Activated naive CD4-positive, alpha-beta T cell treated with anti-CD3 and anti-CD28 coated beads, Interleukin-2, amount 50 U/mL, for 72 hours (primary cell): ENCODE measurements at regions not wholly inside any gene's neighbourhood (a gene's known extent, or its start where the extent isn't known, plus 50 kb on each side); places are given as distances from the start of the nearest gene placed in this dataset.

Experiments
- ATAC-seq, 2 donors: fragments of 150-1000 bp; cut with Tn5 transposase; 2 replicates each; pipeline ENCODE4 v1.10.0; 2021; ENCODE audit warnings: mild to moderate bottlenecking in 2 of 2, moderate library complexity in 2 of 2
- DNase-seq, 2 donors: peaks; one replicate each; pipeline ENCODE4 v3.0.0; 2021 to 2022; ENCODE audit warnings: low spot score in 2 of 2
- H3K27ac Mint-ChIP-seq, 2 donors: one replicate each; pipeline ENCODE4 v1.8.0; 2022; ENCODE audit warnings: mild to moderate bottlenecking in 2 of 2, mixed read lengths in 2 of 2
- H3K36me3 Mint-ChIP-seq, 2 donors: one replicate each; pipeline ENCODE4 v1.8.0; 2022; ENCODE audit warnings: mixed read lengths in 2 of 2
- H3K9me3 Mint-ChIP-seq, 2 donors: one replicate each; pipeline ENCODE4 v1.8.0; 2022; ENCODE audit warnings: mixed read lengths in 2 of 2

DNA sequence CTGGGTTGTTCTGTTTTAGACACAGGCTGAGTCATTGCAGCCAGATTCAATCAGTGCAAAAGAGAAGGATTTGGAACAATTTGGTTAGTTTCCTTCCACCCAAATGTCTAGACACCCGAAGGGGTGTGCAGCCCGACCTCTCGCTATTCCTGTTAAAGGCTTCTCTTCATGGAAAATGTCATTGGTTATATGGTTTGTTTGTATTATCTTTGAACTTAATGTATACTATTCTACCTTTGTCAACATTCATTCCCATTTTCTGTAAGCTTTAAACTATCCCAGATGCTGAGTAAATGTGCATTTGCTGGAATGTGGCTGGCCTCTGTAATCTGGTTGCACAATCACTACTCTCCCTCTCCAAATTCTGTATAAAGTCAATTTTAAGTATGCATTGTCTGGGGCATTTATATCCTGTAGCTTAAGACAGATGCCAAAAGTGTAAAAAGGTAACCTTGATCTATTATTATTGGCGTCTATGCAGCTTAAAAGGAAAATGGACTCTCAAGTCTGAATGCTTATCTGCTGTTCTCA, 80.4 kb upstream of the RND3 start:
- ATAC-seq (no peak), DNase-seq (no peak)
- no peak overlapping the region for H3K27ac Mint-ChIP-seq
- H3K36me3 Mint-ChIP-seq = no peaks in the 10 kb centered on the region
- peaks cover 8% of the 10 kb centered on the region in 2 donors for H3K9me3 Mint-ChIP-seq

DNA sequence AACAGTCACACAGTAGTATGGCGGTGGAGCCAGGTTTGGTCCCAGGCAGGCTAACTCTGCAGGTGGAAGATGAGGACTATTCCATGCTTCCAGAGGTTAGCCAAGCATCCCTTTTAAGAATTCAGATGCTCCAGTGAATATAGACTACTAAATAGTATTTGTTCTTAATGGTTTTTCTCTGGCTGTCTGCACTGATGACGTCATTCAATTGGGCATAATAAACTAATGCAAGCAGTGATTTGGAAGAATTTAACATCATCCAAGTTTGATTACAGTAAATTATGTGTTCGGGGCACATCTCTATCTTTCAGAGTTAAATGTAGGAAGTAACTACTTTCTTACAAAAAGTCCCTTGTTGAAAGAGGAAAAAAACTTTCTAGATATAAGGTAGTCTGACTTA, 78.8 kb upstream of the RND3 start:
- ATAC-seq (no peak), DNase-seq (no peak)
- H3K36me3 Mint-ChIP-seq = no peaks in the 10 kb centered on the region
- H3K9me3 Mint-ChIP-seq = peaks cover 3 to 8% of the 10 kb centered on the region in 2 donors
- H3K27ac Mint-ChIP-seq = no peak overlapping the region

- no peak overlapping the region for H3K27ac Mint-ChIP-seq
- no peaks in the 10 kb centered on the region for H3K36me3 Mint-ChIP-seq
- no peak for DNase-seq
- H3K9me3 Mint-ChIP-seq = peaks cover 3 to 14% of the 10 kb centered on the region in 2 donors
- no peak for ATAC-seq
These were observed 73.6 kb upstream of the RND3 start for GRCh38 chr2:150561076-150561475.

DNA sequence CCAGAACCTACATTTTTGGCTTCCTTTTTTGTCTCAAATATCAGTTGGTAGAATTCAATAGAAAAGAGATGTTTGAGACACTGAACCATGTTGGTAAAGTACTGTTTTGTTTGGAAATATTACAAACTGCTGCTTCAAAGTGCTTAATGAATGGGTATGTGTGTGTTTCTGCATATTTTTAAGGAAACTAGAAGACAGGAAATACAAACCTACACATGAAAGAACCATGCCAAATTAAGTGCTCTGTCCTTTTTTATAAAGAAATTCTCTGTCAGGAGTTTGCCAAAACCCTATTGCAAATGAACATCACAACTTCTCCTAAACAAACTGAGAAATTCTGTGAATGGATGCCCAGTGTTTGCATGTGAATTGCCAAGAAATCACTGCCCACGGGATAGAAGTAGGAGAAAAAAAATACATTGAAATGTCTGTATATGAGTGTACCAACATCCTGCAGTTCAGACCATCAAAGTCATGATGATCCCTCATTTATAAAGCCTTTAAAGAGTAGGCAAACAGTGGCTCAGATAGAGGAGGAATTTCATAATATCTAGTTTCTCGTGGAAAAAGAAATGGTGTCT, 69.6 kb upstream of the RND3 start:
- H3K9me3 Mint-ChIP-seq = peaks cover 0 to 7% of the 10 kb centered on the region in 2 donors
- ATAC-seq (no peak), DNase-seq (no peak)
- H3K36me3 Mint-ChIP-seq = no peaks in the 10 kb centered on the region
- H3K27ac Mint-ChIP-seq = no peak overlapping the region

- H3K9me3 Mint-ChIP-seq = peaks cover 0 to 7% of the 10 kb centered on the region in 2 donors
- no peaks in the 10 kb centered on the region for H3K36me3 Mint-ChIP-seq
- ATAC-seq (no peak), DNase-seq (no peak)
- no peak overlapping the region for H3K27ac Mint-ChIP-seq
These were observed 68.3 kb upstream of the RND3 start for GRCh38 chr2:150555611-150556356.

DNA sequence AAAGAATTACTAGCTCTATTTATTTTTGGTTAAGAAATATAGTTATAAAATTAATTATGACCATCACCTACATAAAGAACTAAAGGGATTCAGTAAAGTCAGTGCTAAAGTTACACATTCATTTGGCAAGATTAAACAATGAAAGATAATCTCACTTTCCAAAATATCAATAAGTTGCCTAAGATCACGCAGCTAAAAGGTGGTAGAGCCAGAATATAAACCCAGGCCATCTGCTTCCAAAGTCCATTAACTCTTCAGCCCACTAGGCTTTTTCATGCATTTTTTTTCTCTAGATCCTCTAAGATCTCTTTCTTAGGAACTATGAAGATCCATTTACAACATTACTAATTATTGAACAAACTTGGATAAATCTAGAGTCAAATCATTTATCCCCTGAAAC, 66.6 kb upstream of the RND3 start:
- Mint-ChIP-seq H3K27ac (no peak overlapping the region), H3K36me3 (no peaks in the 10 kb centered on the region), H3K9me3 (peaks cover 0 to 7% of the 10 kb centered on the region in 2 donors)
- ATAC-seq (no peak), DNase-seq (no peak)

- Mint-ChIP-seq H3K9me3 (no peaks in the 10 kb centered on the region), H3K27ac (no peak overlapping the region), H3K36me3 (no peaks in the 10 kb centered on the region)
- no peak for ATAC-seq
- DNase-seq = no peak
These were observed 64.8 kb upstream of the RND3 start for GRCh38 chr2:150552041-150552820.

- no peaks in the 10 kb centered on the region for H3K36me3 Mint-ChIP-seq
- ATAC-seq (no peak), DNase-seq (no peak)
- H3K27ac Mint-ChIP-seq = no peak overlapping the region
- no peaks in the 10 kb centered on the region for H3K9me3 Mint-ChIP-seq
These were observed 61.9 kb upstream of the RND3 start for GRCh38 chr2:150549381-150549780.

GRCh38 chr2:150548527-150548926, 61.1 kb upstream of the RND3 start:
- Mint-ChIP-seq H3K9me3 (no peaks in the 10 kb centered on the region), H3K27ac (no peak overlapping the region), H3K36me3 (no peaks in the 10 kb centered on the region)
- ATAC-seq (no peak), DNase-seq (no peak)

- H3K9me3 Mint-ChIP-seq = no peaks in the 10 kb centered on the region
- H3K36me3 Mint-ChIP-seq = no peaks in the 10 kb centered on the region
- H3K27ac Mint-ChIP-seq = no peak overlapping the region
- no peak for DNase-seq
- no peak for ATAC-seq
These were observed 58.4 kb upstream of the RND3 start for GRCh38 chr2:150545916-150546315.

- Mint-ChIP-seq H3K36me3 (no peaks in the 10 kb centered on the region), H3K27ac (no peak overlapping the region), H3K9me3 (no peaks in the 10 kb centered on the region)
- DNase-seq (no peak), ATAC-seq (no peak)
These were observed 57.3 kb upstream of the RND3 start for GRCh38 chr2:150544731-150545130.

DNA sequence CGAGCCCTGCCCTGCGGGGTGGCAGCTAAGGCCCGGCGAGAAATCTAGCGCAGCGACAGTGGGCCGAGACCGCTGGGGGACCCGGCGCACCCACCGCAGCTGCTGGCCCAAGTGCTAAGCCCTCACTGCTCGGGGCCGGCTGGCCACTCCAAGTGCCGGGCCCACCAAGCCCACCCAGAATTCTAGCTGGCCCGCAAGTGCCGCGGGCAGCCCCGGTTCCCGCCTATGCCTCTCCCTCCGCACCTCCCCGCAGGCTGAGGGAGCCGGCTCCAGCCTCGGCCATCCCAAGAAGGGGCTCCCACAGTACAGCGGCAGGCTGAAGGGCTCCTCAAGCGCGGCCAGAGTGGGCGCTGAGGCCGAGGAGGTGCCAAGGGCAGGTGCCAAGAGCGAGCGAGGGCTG, 55.2 kb upstream of the RND3 start:
- Mint-ChIP-seq H3K27ac (no peak overlapping the region), H3K36me3 (no peaks in the 10 kb centered on the region), H3K9me3 (no peaks in the 10 kb centered on the region)
- DNase-seq = no peak
- no peak for ATAC-seq

DNA sequence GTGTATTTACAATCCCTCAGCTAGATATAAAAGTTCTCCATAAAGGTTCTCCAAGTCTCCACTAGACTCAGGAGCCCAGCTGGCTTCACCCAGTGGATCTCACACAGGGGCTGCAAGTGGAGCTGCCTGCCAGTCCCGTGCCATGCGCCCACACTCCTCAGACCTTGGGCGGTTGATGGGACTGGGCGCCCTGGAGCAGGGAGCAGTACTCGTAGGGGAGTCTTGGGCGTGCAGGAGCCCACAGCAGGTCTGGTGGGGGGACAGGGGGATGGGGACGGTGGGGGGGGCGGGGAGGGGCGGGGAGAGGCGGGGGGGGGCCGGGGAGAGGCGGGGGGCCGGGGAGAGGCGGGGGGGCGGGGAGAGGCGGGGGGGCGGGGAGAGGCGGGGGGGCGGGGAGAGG, 54.7 kb upstream of the RND3 start:
- Mint-ChIP-seq H3K27ac (no peak overlapping the region), H3K9me3 (peaks cover 0 to 1% of the 10 kb centered on the region in 2 donors), H3K36me3 (no peaks in the 10 kb centered on the region)
- no peak for ATAC-seq
- DNase-seq = no peak

DNA sequence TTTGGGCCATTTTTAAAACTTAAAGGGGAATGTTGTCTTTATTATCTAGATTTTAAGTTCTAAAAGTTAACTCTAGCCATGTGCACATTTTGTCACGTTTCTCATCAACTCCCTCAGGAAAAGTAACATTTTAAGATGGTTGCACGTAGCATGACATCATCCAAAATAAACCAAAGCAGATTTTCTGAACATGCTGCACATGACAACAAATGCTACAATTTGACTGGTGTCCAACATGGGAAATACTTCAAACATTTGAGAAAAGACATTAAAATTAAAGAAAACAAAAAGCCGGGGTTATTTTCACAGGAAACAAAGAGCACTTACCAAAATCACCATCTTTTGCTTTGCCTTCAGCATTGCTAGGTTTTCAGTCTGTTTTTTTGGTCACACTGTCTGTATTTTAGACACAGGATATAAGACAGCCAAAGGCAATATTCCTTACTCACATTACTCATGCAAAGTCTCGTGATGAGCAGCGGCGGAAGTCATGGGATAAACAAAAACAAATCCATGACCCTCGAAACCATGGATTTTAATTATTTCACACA, 51.3 kb upstream of the RND3 start:
- ATAC-seq (no peak), DNase-seq (no peak)
- Mint-ChIP-seq H3K9me3 (peaks cover 0 to 5% of the 10 kb centered on the region in 2 donors), H3K27ac (no peak overlapping the region), H3K36me3 (no peaks in the 10 kb centered on the region)
